GM12878 (cell line): ENCODE measurements at regions not wholly inside any gene's neighbourhood (a gene's known extent, or its start where the extent isn't known, plus 50 kb on each side); places are given as distances from the start of the nearest gene placed in this dataset.
"Not testable (repeated sequence)": the region's sequence is repeated elsewhere in the genome, so short reads cannot be mapped to it uniquely, and the experiment has no call there.

Source experiments
- ATAC-seq: fragments of 200-7000 bp; cut with Tn5 transposase; 3 replicates; pipeline ENCODE4 v1.9.1; 2020; ENCODE audit warnings: mild to moderate bottlenecking, moderate library complexity
- BruUV-seq: library from RNA; stranded (reverse); fragments of 400-500 nt; replicated peaks from 2 replicates; lab custom pipeline; 2021; lab: Mats Ljungman, UMichigan
- CTCF ChIA-PET: fragments of 300-600 bp; sonication (Branson Sonifier 250); formaldehyde crosslinking; extraction: SDS; loops from one replicate; lab custom pipeline; 2021; ENCODE audit warnings: inconsistent platforms; lab: Yijun Ruan, JAX
- POLR2A ChIA-PET: fragments of 350-600 bp; formaldehyde crosslinking; extraction: SDS; loops from one replicate; lab custom pipeline; 2021; ENCODE audit warnings: inconsistent platforms; lab: Charles Lee
- RAD21 ChIA-PET: fragments of 300-600 bp; sonication (Branson Sonifier 250); formaldehyde crosslinking; loops from one replicate; lab custom pipeline; 2023; ENCODE audit warnings: antibody characterized with exemption; ENCODE audit not compliant: unreplicated experiment; lab: Charles Lee
- SMC1A ChIA-PET: fragments of 300-600 bp; sonication (Branson Sonifier 250); formaldehyde crosslinking; loops from one replicate; lab custom pipeline; 2023; ENCODE audit not compliant: unreplicated experiment, uncharacterized antibody; lab: Charles Lee
- DNase-seq: peaks from one replicate; pipeline ENCODE4 v3.0.0-alpha.2; 2011; ENCODE audit warnings: low read depth, low spot score
- FAIRE-seq: peaks from 3 replicates; lab custom pipeline; 2011; peaks lifted over from hg19 to GRCh38; lab: Jason Lieb, UNC
- H2AFZ ChIP-seq: 2 replicates; pipeline ENCODE4 v1.6.0; 2011; ENCODE audit warnings: low read depth, low read length, control low read depth; ENCODE audit not compliant: control insufficient read depth
- H3K27ac ChIP-seq: 2 replicates; pipeline ENCODE4 v1.5.1; 2011; ENCODE audit warnings: control low read depth; ENCODE audit not compliant: control insufficient read depth, insufficient read depth
- H3K27me3 ChIP-seq, 2 experiments: replicated peaks in 1 of 2; 2 replicates each; pipeline versions ENCODE4 v1.6.0 to v1.6.1; 2011; ENCODE audit warnings: low read length in 1 of 2; ENCODE audit not compliant: control insufficient read depth in 2 of 2, insufficient read depth in 2 of 2
- H3K36me3 ChIP-seq, 2 experiments: 2 replicates each; pipeline ENCODE4 v1.5.1; 2011; ENCODE audit warnings: low read length in 1 of 2; ENCODE audit not compliant: control insufficient read depth in 2 of 2, insufficient read depth in 2 of 2
- H3K4me1 ChIP-seq: 2 replicates; pipeline ENCODE4 v1.6.1; 2011; ENCODE audit warnings: mild to moderate bottlenecking, low read length, moderate library complexity, mixed read lengths; ENCODE audit not compliant: control insufficient read depth, insufficient read depth
- H3K4me2 ChIP-seq: 2 replicates; pipeline ENCODE4 v1.6.0; 2011; ENCODE audit warnings: control low read depth; ENCODE audit not compliant: control insufficient read depth, insufficient read depth
- H3K4me3 ChIP-seq: fragments of 200-600 bp; sonication (generic); 2 replicates; pipeline ENCODE4 v1.5.1; 2016
- H3K79me2 ChIP-seq: 2 replicates; pipeline ENCODE4 v1.6.0; 2011; ENCODE audit warnings: low read length; ENCODE audit not compliant: control insufficient read depth, insufficient read depth
- H3K9ac ChIP-seq: 2 replicates; pipeline ENCODE4 v1.8.0; 2011; ENCODE audit warnings: low read length, control low read depth, mixed read lengths; ENCODE audit not compliant: control insufficient read depth, insufficient read depth
- H3K9me3 ChIP-seq: replicated peaks from 3 replicates; pipeline ENCODE4 v1.5.1; 2011; ENCODE audit warnings: mild to moderate bottlenecking, low read length; ENCODE audit not compliant: control insufficient read depth, insufficient read depth
- H4K20me1 ChIP-seq: 2 replicates; pipeline ENCODE4 v1.6.0; 2011; ENCODE audit not compliant: control insufficient read depth, insufficient read depth
- BRCA1 ChIP-seq: IDR thresholded peaks from 2 replicates; pipeline ENCODE4 v1.6.1; 2011; ENCODE audit warnings: low read depth, low read length, improper control_type of control experiment
- ESRRA ChIP-seq: IDR thresholded peaks from 2 replicates; pipeline ENCODE4 v1.6.1; 2012; ENCODE audit warnings: mild to moderate bottlenecking, low read length, improper control_type of control experiment
- RELA ChIP-seq: fragments of 450-650 bp; IDR thresholded peaks from 2 replicates; pipeline ENCODE4 v1.8.0; 2014; ENCODE audit warnings: borderline replicate concordance; ENCODE audit not compliant: partially characterized antibody
- SIN3A ChIP-seq: IDR thresholded peaks from 2 replicates; pipeline ENCODE4 v1.6.1; 2012; ENCODE audit warnings: low read depth, low read length, improper control_type of control experiment
- SMAD1 ChIP-seq: fragments of 450-650 bp; IDR thresholded peaks from 2 replicates; pipeline ENCODE4 v1.6.1; 2018; ENCODE audit warnings: mild to moderate bottlenecking, low read depth; ENCODE audit not compliant: partially characterized antibody
- SMAD5 ChIP-seq: IDR thresholded peaks from 2 replicates; pipeline ENCODE4 v1.6.1; 2016; ENCODE audit warnings: antibody characterized with exemption, low read depth
- SMC3 ChIP-seq: IDR thresholded peaks from 2 replicates; pipeline ENCODE4 v1.6.1; 2011; ENCODE audit warnings: low read length, improper control_type of control experiment, borderline replicate concordance
- ZBED1 ChIP-seq: IDR thresholded peaks from 2 replicates; pipeline ENCODE4 v1.6.1; 2016; ENCODE audit warnings: borderline replicate concordance
- whole genome bisulfite sequencing: methylation state at CpG from one replicate; pipeline ENCODE4 v1.1.6; 2016; ENCODE audit warnings: low lambda C conversion rate; ENCODE audit not compliant: insufficient replicate concordance, insufficient coverage; ENCODE audit errors: missing lambda C conversion rate; 5-methylcytosine and 5-hydroxymethylcytosine counted together
- in situ Hi-C: fragments of 300-500 bp; cut with MboI; formaldehyde crosslinking; loops from 9 replicates; pipeline ENCODE4 v1.14.3; 2018; ENCODE audit warnings: mixed read lengths
- intact Hi-C: fragments of 100-400 bp; cut with micrococcal nuclease; formaldehyde crosslinking; loops from one replicate; pipeline ENCODE4 v1.14.2; 2022; ENCODE audit not compliant: unreplicated experiment
- TF ChIP-seq, protein P1 (sequence below): fragments of 450-650 bp; IDR thresholded peaks from 2 replicates; pipeline ENCODE4 v1.6.1; 2018; ENCODE audit warnings: borderline replicate concordance, mild to moderate bottlenecking; ENCODE audit not compliant: partially characterized antibody
- TF ChIP-seq, protein P2 (sequence below): IDR thresholded peaks from 2 replicates; pipeline ENCODE4 v1.6.1; 2011; ENCODE audit warnings: low read depth, low read length, improper control_type of control experiment, borderline replicate concordance
- TF ChIP-seq, protein P3 (sequence below): fragments of 450-650 bp; formaldehyde crosslinking; IDR thresholded peaks from 2 replicates; pipeline ENCODE4 v1.5.0; 2022; ENCODE audit warnings: mild to moderate bottlenecking, missing genetic modification characterization

DNA sequence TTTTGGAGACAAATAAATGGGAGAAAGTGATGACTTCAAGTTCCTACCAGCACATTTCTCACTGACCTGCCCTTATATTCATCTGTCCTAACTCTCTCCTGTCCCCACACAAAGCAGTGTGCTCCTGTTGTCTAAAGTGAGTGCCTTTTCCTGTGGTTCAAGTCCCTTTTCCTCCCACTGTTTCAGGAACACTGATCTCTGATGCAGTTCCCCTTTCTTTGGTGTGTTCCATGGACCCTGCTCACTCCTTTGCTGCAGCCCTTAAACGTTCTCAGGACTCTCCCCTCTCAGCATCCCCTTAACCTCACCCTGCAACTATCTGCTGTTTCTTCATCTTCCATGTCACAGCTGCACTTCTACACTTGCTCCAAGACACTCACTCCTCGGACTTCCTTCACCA, 195.8 kb upstream of the ETV3 start:
- Histone ChIP-seq H3K4me1 (no peaks in the 10 kb centered on the region), H2AFZ (no peak overlapping the region), H3K9ac (no peak overlapping the region), H4K20me1 (no peaks in the 10 kb centered on the region), H3K27ac (no peak overlapping the region), H3K4me2 (no peak overlapping the region), H3K4me3 (no peak overlapping the region), H3K27me3 (peaks cover 0 to 3% of the 10 kb centered on the region in 2 experiments; a peak in 1 of 4 replicates), H3K9me3 (no peaks in the 10 kb centered on the region), H3K36me3 (no peaks in the 10 kb centered on the region), H3K79me2 (no peaks in the 10 kb centered on the region)
- WGBS: 0% methylated on average over 2 of the region's 2 CpGs
- FAIRE-seq (no peak), DNase-seq (no peak), ATAC-seq (no peak)
- intact Hi-C loops: no loop called here
- ChIA-PET CTCF (no interaction called here), RAD21 (no interaction called here), POLR2A (no interaction called here), SMC1A (no interaction called here)
- no TSS peak for BruUV-seq
- no peak for TF ChIP-seq SMAD5
- TF ChIP-seq ZBED1: no peak
- TF ChIP-seq BRCA1: no peak
- no peak for TF ChIP-seq SMC3
- no peak for TF ChIP-seq RELA
- TF ChIP-seq, protein P1, sequence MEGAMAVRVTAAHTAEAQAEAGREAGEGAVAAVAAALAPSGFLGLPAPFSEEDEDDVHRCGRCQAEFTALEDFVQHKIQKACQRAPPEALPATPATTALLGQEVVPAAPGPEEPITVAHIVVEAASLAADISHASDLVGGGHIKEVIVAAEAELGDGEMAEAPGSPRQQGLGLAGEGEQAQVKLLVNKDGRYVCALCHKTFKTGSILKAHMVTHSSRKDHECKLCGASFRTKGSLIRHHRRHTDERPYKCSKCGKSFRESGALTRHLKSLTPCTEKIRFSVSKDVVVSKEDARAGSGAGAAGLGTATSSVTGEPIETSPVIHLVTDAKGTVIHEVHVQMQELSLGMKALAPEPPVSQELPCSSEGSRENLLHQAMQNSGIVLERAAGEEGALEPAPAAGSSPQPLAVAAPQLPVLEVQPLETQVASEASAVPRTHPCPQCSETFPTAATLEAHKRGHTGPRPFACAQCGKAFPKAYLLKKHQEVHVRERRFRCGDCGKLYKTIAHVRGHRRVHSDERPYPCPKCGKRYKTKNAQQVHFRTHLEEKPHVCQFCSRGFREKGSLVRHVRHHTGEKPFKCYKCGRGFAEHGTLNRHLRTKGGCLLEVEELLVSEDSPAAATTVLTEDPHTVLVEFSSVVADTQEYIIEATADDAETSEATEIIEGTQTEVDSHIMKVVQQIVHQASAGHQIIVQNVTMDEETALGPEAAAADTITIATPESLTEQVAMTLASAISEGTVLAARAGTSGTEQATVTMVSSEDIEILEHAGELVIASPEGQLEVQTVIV: no peak
- no peak for TF ChIP-seq ESRRA
- TF ChIP-seq, protein P2, sequence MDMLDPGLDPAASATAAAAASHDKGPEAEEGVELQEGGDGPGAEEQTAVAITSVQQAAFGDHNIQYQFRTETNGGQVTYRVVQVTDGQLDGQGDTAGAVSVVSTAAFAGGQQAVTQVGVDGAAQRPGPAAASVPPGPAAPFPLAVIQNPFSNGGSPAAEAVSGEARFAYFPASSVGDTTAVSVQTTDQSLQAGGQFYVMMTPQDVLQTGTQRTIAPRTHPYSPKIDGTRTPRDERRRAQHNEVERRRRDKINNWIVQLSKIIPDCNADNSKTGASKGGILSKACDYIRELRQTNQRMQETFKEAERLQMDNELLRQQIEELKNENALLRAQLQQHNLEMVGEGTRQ: no peak
- TF ChIP-seq, protein P3, sequence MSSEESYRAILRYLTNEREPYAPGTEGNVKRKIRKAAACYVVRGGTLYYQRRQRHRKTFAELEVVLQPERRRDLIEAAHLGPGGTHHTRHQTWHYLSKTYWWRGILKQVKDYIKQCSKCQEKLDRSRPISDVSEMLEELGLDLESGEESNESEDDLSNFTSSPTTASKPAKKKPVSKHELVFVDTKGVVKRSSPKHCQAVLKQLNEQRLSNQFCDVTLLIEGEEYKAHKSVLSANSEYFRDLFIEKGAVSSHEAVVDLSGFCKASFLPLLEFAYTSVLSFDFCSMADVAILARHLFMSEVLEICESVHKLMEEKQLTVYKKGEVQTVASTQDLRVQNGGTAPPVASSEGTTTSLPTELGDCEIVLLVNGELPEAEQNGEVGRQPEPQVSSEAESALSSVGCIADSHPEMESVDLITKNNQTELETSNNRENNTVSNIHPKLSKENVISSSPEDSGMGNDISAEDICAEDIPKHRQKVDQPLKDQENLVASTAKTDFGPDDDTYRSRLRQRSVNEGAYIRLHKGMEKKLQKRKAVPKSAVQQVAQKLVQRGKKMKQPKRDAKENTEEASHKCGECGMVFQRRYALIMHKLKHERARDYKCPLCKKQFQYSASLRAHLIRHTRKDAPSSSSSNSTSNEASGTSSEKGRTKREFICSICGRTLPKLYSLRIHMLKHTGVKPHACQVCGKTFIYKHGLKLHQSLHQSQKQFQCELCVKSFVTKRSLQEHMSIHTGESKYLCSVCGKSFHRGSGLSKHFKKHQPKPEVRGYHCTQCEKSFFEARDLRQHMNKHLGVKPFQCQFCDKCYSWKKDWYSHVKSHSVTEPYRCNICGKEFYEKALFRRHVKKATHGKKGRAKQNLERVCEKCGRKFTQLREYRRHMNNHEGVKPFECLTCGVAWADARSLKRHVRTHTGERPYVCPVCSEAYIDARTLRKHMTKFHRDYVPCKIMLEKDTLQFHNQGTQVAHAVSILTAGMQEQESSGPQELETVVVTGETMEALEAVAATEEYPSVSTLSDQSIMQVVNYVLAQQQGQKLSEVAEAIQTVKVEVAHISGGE: no peak
- TF ChIP-seq SMAD1: no peak
- TF ChIP-seq SIN3A: no peak
- in situ Hi-C loops: no loop called here

DNA sequence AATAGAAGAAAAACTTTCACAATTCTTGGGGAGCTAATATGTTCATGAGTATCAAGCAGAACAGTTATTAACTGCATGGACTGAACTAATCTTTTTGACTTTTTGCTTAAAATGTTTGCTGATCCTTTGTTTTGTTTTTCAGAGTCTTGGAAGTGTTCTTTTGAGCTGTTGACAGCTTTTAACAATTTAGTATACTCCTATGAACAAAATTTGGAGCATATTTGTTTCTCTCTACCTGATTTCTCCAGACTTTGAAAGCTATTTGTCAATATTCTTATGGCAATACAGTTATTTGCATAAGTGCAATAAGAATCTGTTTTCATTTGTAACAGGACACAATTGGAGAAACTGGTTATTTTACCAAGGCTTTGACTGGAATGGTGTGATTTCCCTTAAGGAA, 192.0 kb upstream of the ETV3 start:
- ChIA-PET CTCF (interaction anchor here (0.6 to 1.6 kb wide), 5 partner anchors 70 to 585 kb away, joined by 3 to 4 read pairs (median 3); no protein-coding TSS in a partner anchor), RAD21 (interaction anchor here (0.6 to 1.4 kb wide), 2 partner anchors 10 to 154 kb away, joined by 3 read pairs; no protein-coding TSS in a partner anchor), SMC1A (interaction anchor here (0.6 to 1.3 kb wide), 5 partner anchors 14 to 1000 kb away, joined by 3 to 4 read pairs (median 3); no protein-coding TSS in a partner anchor)
- H4K20me1 ChIP-seq, H2AFZ ChIP-seq, in situ Hi-C loops, FAIRE-seq, H3K9ac ChIP-seq, H3K27me3 ChIP-seq, H3K27ac ChIP-seq, H3K36me3 ChIP-seq, BruUV-seq, POLR2A ChIA-PET, H3K4me3 ChIP-seq, ATAC-seq, DNase-seq, H3K9me3 ChIP-seq, H3K4me2 ChIP-seq, H3K4me1 ChIP-seq, H3K79me2 ChIP-seq, intact Hi-C loops: not testable (repeated sequence)
